ENCODE measurements at regions not wholly inside any gene's neighbourhood (a gene's known extent, or its start where the extent isn't known, plus 50 kb on each side); places are given as distances from the start of the nearest gene placed in this dataset.

DNA sequence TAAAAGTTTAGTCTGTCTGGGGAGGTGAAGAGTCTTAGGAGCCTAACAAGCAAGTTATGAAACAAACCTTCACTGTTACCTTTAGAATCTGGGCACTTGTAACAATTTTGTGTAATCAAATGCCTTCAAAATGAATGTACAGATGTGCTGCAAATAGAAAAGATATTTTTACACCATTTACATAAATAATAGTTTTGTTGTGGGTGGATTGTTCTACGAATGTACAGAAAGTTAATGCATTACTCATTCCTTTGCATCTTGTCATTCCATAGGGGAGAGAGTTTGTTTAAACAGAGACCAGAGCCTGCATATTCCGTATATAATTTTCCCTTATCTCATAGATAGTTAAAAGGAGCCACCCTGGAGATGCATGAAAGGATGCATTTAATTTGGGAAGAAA is 576.9 kb upstream of the SGCD start:
- TF ChIP-seq TAF1 (IDR thresholded peaks at IDR 0.05; ENCODE audit: borderline replicate concordance, low read depth, low read length) (no peak), POLR2AphosphoS5 (IDR thresholded peaks at IDR 0.05; ENCODE audit: low read depth, low read length) (no peak)

Measured in GM12892 (cell line).